Keratinocyte (primary cell): ENCODE measurements at regions not wholly inside any gene's neighbourhood (a gene's known extent, or its start where the extent isn't known, plus 50 kb on each side); places are given as distances from the start of the nearest gene placed in this dataset.

Experiments used
- DNase-seq: peaks from one replicate; pipeline ENCODE4 v3.0.0-alpha.2; 2011; ENCODE audit warnings: low read depth, missing footprints, low spot score
- FAIRE-seq: peaks from 2 replicates; lab custom pipeline; 2011; peaks lifted over from hg19 to GRCh38; lab: Jason Lieb, UNC
- H2AFZ ChIP-seq: 2 replicates; pipeline ENCODE4 v1.6.0; 2012; ENCODE audit warnings: low read length, control low read depth, inconsistent platforms; ENCODE audit not compliant: control insufficient read depth
- H3K27ac ChIP-seq: 2 replicates; pipeline ENCODE4 v1.5.1; 2011; ENCODE audit warnings: low read length; ENCODE audit not compliant: control insufficient read depth, insufficient read depth
- H3K27me3 ChIP-seq: 3 replicates; pipeline ENCODE4 v1.6.0; 2011; ENCODE audit warnings: low read length; ENCODE audit not compliant: control insufficient read depth, insufficient read depth; ENCODE audit errors: extremely low read depth
- H3K36me3 ChIP-seq, 2 experiments: 2 replicates in 1 of 2; 3 replicates in 1 of 2; pipeline ENCODE4 v1.5.1; 2011; ENCODE audit warnings: low read length in 2 of 2, mild to moderate bottlenecking in 1 of 2; ENCODE audit not compliant: control insufficient read depth in 2 of 2, insufficient read depth in 2 of 2; ENCODE audit errors: extremely low read depth in 1 of 2
- H3K4me1 ChIP-seq: 3 replicates; pipeline ENCODE4 v1.5.1; 2011; ENCODE audit warnings: low read length; ENCODE audit not compliant: control insufficient read depth, insufficient read depth; ENCODE audit errors: extremely low read depth
- H3K4me2 ChIP-seq: 3 replicates; pipeline ENCODE4 v1.6.0; 2011; ENCODE audit warnings: low read depth, low read length; ENCODE audit not compliant: control insufficient read depth, insufficient read depth; ENCODE audit errors: extremely low read depth
- H3K4me3 ChIP-seq, 3 experiments: fragments of 200-600 bp in 1 of 3; sonication (generic) in 1 of 3; 2 replicates in 2 of 3; 3 replicates in 1 of 3; pipeline ENCODE4 v1.5.1; 2011 to 2016; ENCODE audit warnings: low read length in 3 of 3, mild to moderate bottlenecking in 3 of 3, control low read depth in 2 of 3, inconsistent platforms in 1 of 3, low read depth in 1 of 3, mixed read lengths in 1 of 3, mixed run types in 1 of 3, moderate library complexity in 1 of 3; ENCODE audit not compliant: control insufficient read depth in 2 of 3, insufficient read depth in 2 of 3; ENCODE audit errors: extremely low read depth in 1 of 3
- H3K79me2 ChIP-seq: 2 replicates; pipeline ENCODE4 v1.6.0; 2012; ENCODE audit warnings: low read length; ENCODE audit not compliant: control insufficient read depth, insufficient read depth
- H3K9ac ChIP-seq: 3 replicates; pipeline ENCODE4 v1.6.0; 2011; ENCODE audit warnings: low read length; ENCODE audit not compliant: control insufficient read depth, insufficient read depth; ENCODE audit errors: extremely low read depth
- H3K9me1 ChIP-seq: 3 replicates; pipeline ENCODE4 v1.6.0; 2011; ENCODE audit warnings: low read length; ENCODE audit not compliant: control insufficient read depth, insufficient read depth; ENCODE audit errors: extremely low read depth
- H3K9me3 ChIP-seq: 2 replicates; pipeline ENCODE4 v1.5.1; 2012; ENCODE audit warnings: low read depth, low read length; ENCODE audit not compliant: control insufficient read depth
- H4K20me1 ChIP-seq: 3 replicates; pipeline ENCODE4 v1.6.0; 2011; ENCODE audit warnings: low read length; ENCODE audit not compliant: control insufficient read depth, insufficient read depth; ENCODE audit errors: extremely low read depth
- CTCF ChIP-seq, 3 experiments: IDR thresholded peaks in 1 of 3; conservative IDR thresholded peaks in 1 of 3; optimal IDR thresholded peaks in 1 of 3; 2 replicates in 2 of 3; 3 replicates in 1 of 3; pipeline versions ENCODE3 to v1.5.1; 2011; ENCODE audit warnings: low read length in 3 of 3, mild to moderate bottlenecking in 3 of 3, moderate library complexity in 2 of 3, control low read depth in 1 of 3, inconsistent platforms in 1 of 3; ENCODE audit not compliant: insufficient read depth in 2 of 3; ENCODE audit errors: extremely low read depth in 1 of 3
- EZH2 ChIP-seq: IDR thresholded peaks from one replicate; pipeline ENCODE4 v1.6.1; 2012; ENCODE audit warnings: inconsistent platforms, mild to moderate bottlenecking, low read length, moderate library complexity
- dilution Hi-C: fragments of 300-500 bp; cut with MboI; formaldehyde crosslinking; loops from one replicate; pipeline ENCODE4 v1.7.0; 2020; ENCODE audit warnings: low sequenced_read_pairs; ENCODE audit not compliant: extremely low pct_ligation_motif_present

- no peak for TF ChIP-seq CTCF (optimal IDR thresholded peaks at IDR 0.05 in 1 of 3, IDR thresholded peaks at IDR 0.05 in 1 of 3, conservative IDR thresholded peaks at IDR 0.05 in 1 of 3; ENCODE audit: extremely low read depth in 1 of 3, insufficient read depth in 2 of 3, low read length in 3 of 3)
- no peak for TF ChIP-seq EZH2
Measured at GRCh38 chr7:109986701-109987100, 1104.2 kb upstream of the LRRN3 start.

GRCh38 chr7:109996411-109996810 is 1094.5 kb upstream of the LRRN3 start:
- no peak for TF ChIP-seq EZH2
- no peak for TF ChIP-seq CTCF (optimal IDR thresholded peaks at IDR 0.05 in 1 of 3, IDR thresholded peaks at IDR 0.05 in 1 of 3, conservative IDR thresholded peaks at IDR 0.05 in 1 of 3; ENCODE audit: extremely low read depth in 1 of 3, insufficient read depth in 2 of 3, low read length in 3 of 3)
- DNase-seq: no peak
- no peak overlapping the region for H2AFZ ChIP-seq
- no peaks in the 10 kb centered on the region for H3K9me1 ChIP-seq
- H3K4me3 ChIP-seq: no peak overlapping the region
- no peak overlapping the region for H3K27ac ChIP-seq
- no peaks in the 10 kb centered on the region for H3K9me3 ChIP-seq
- H3K4me1 ChIP-seq: no peaks in the 10 kb centered on the region
- no peak overlapping the region for H3K9ac ChIP-seq
- no peaks in the 10 kb centered on the region for H4K20me1 ChIP-seq
- dilution Hi-C loops: no loop called here
- no peaks in the 10 kb centered on the region for H3K79me2 ChIP-seq
- H3K27me3 ChIP-seq: no peaks in the 10 kb centered on the region
- H3K36me3 ChIP-seq: no peaks in the 10 kb centered on the region
- H3K4me2 ChIP-seq: no peak overlapping the region
- FAIRE-seq: no peak

More at GRCh38 chr7:109986701-109987100, 1104.2 kb upstream of the LRRN3 start:
- Histone ChIP-seq H3K9ac (no peak overlapping the region), H3K4me1 (peaks cover 6% of the 10 kb centered on the region), H2AFZ (no peak overlapping the region), H3K79me2 (no peaks in the 10 kb centered on the region), H3K4me3 (no peak overlapping the region), H4K20me1 (no peaks in the 10 kb centered on the region), H3K27me3 (no peaks in the 10 kb centered on the region), H3K9me3 (no peaks in the 10 kb centered on the region), H3K36me3 (no peaks in the 10 kb centered on the region), H3K4me2 (no peak overlapping the region), H3K9me1 (no peaks in the 10 kb centered on the region), H3K27ac (no peak overlapping the region)
- DNase-seq: no peak
- dilution Hi-C loops: no loop called here
- FAIRE-seq: no peak
